ENCODE measurements at regions not wholly inside any gene's neighbourhood (a gene's known extent, or its start where the extent isn't known, plus 50 kb on each side); places are given as distances from the start of the nearest gene placed in this dataset.

DNA sequence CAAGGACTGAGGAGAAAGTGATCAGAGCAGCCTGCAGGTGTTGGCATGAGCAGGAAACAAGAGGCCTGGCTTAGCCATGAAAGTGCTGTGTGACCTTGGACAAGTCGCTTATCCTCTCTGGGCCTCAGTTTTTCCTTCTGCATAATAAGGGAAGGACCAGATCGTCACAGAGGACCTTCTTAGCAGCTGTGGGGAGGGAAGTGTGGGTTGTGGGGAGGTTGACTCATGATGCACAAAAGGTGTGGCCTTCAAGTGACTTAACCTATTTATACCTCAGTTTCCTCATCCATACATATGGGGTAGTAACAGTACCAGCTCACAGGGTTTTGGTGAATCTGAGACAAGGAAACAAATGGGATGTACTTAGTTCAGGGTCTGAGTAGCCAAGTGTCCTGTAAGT, 658.8 kb downstream of the MATN1 start:
- TF ChIP-seq CTCF (IDR thresholded peaks at IDR 0.05) = no peak
- ATAC-seq (no peak), DNase-seq (no peak)
- intact Hi-C loops (cut with DNase I, micrococcal nuclease) = no loop called here
- no peaks in the 10 kb centered on the region for H3K9me3 ChIP-seq
- H3K4me1 ChIP-seq (ENCODE audit: low read depth) = no peaks in the 10 kb centered on the region
- H3K36me3 ChIP-seq (ENCODE audit: low read depth) = no peaks in the 10 kb centered on the region
- no peak overlapping the region for H3K4me3 ChIP-seq

- ATAC-seq = no peak
- DNase-seq = no peak
- H3K9me3 ChIP-seq = no peaks in the 10 kb centered on the region
- H3K4me3 ChIP-seq = no peak overlapping the region
- H3K4me1 ChIP-seq (ENCODE audit: low read depth) = no peaks in the 10 kb centered on the region
- H3K36me3 ChIP-seq (ENCODE audit: low read depth) = no peaks in the 10 kb centered on the region
- intact Hi-C loops (cut with DNase I, micrococcal nuclease) = no loop called here
- no peak for TF ChIP-seq CTCF (IDR thresholded peaks at IDR 0.05)
These were observed 659.6 kb downstream of the MATN1 start for GRCh38 chr1:30063621-30064280.

GRCh38 chr1:30061292-30062220, 661.8 kb downstream of the MATN1 start:
- no peaks in the 10 kb centered on the region for H3K9me3 ChIP-seq
- no peak for ATAC-seq
- no peak overlapping the region for H3K4me3 ChIP-seq
- H3K36me3 ChIP-seq (ENCODE audit: low read depth) = no peaks in the 10 kb centered on the region
- DNase-seq = no peak
- intact Hi-C loops (cut with DNase I, micrococcal nuclease) = no loop called here
- no peaks in the 10 kb centered on the region for H3K4me1 ChIP-seq (ENCODE audit: low read depth)
- no peak for TF ChIP-seq CTCF (IDR thresholded peaks at IDR 0.05)

DNA sequence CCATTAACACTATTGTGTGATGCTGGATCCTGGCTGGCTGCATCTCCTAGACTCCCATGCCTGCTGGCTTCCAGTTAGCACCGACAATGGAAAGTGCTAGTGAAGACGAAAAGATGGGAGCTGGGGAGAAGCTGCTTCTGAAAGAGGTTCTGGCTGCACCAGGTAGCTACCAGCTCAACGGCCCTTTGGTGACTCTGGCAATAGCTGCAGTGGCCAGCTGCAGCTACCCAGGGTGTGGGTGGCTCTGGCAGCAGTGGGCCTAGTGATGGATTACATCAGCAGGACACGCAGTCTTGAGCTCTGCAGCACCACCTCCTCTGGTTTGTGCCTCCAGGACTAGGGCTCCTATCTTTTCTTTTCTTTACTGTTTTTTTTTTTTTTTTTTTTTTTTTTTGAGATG, 662.6 kb downstream of the MATN1 start:
- intact Hi-C loops (cut with DNase I, micrococcal nuclease) = no loop called here

DNA sequence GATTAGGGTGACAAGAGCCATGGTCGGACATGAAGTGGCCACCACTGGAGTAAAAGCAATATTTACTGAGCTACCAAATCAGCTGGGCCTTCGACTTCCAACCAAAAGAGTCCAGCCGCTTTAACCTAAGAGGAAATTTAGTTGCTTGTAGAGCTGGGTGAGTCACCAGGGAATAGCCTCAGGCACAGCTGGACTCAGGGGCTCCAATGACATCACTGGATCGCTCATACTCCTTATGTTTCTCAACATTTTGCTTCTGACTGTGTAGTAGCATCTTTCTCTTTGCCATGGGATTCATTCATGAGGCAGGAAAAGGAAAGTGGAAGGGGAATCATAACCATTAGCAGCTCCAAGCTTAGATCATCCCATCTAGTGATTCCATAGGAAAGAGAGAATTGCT, 664.4 kb downstream of the MATN1 start:
- no peaks in the 10 kb centered on the region for H3K9me3 ChIP-seq
- no peak for DNase-seq
- no peak for TF ChIP-seq CTCF (IDR thresholded peaks at IDR 0.05)
- peak; percentile 31 for ATAC-seq
- H3K36me3 ChIP-seq (ENCODE audit: low read depth) = no peaks in the 10 kb centered on the region
- H3K4me1 ChIP-seq (ENCODE audit: low read depth) = no peaks in the 10 kb centered on the region
- H3K4me3 ChIP-seq = no peak overlapping the region
- intact Hi-C loops (cut with DNase I, micrococcal nuclease) = no loop called here

More for the DNA sequence above, 662.6 kb downstream of the MATN1 start:
- Histone ChIP-seq H3K36me3 (ENCODE audit: low read depth) (no peaks in the 10 kb centered on the region), H3K9me3 (no peaks in the 10 kb centered on the region), H3K4me1 (ENCODE audit: low read depth) (no peaks in the 10 kb centered on the region), H3K4me3 (no peak overlapping the region)
- ATAC-seq (no peak), DNase-seq (no peak)
- no peak for TF ChIP-seq CTCF (IDR thresholded peaks at IDR 0.05)

All from mucosa of descending colon (tissue), 3 donors.